Frontal cortex (tissue), 3 donors: ENCODE measurements at regions not wholly inside any gene's neighbourhood (a gene's known extent, or its start where the extent isn't known, plus 50 kb on each side); places are given as distances from the start of the nearest gene placed in this dataset.

Experiments
- DNase-seq, 2 donors: peaks; one replicate each; pipeline ENCODE4 v3.0.0; 2012; ENCODE audit warnings: low spot score in 2 of 2
- FAIRE-seq: peaks from 2 replicates; lab custom pipeline; 2012; peaks lifted over from hg19 to GRCh38; lab: Jason Lieb, UNC
- donor health status: control.
- donor health status: control.
- donor health status: control.

DNA sequence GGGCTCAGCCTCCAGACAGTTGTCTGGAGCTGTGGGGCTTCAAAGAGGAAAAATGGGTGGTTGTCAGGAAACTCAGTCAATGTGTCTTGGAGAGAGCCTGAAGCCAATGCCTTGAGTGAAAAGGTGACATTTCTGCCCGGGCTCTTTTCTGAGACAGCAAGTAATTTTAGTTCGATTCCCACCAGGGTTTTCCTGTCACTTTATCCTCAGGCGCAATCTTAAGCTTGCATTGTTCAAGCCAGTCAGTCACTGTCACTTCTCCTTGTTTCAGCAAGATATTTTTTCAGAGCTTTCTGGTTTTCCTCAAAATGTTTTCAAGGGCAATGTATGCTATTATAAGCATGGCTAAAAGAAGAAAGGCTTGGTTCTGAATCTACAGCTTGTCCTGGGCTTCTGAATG lies 404.7 kb upstream of the SEL1L start:
- no peak for FAIRE-seq
- DNase-seq, result no peak

DNA sequence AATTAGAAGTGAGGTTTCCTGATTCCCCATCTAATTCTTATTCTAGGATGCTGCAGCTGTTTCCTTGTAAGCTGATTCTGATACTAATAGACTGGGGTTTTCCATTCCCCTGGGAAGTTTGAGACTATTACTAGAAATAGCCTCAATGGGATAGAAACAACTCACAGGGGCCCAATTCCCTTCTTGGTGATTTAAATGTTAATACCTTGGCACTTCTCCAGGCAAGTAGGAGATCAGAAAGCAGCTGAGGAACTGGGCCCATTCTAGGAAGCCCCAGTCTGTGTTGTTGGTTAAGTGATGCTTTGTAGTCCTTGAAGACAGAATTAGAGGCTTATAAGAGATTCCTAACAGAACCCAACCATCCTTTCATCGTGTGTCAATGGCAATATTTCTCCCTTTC lies 407.0 kb upstream of the SEL1L start:
- no peak for FAIRE-seq
- no peak for DNase-seq

DNA sequence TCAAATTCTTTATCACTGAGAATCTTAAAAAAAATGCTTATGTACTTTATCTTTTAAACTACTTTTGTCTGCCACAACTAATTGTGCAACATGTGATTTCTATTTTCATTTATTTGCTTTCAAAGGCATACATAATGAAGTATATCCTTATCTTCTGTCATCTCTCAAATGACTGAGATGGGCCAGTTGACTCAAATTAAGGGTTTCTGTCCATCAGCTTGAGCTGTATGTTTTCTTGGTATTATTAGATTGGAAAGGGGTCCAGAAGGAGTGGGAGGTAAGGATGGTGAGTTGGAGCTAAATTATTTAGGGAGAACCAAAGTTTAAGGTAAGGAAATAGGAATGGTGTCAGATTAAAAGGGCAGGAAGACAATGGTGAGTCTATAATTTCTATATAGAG lies 408.4 kb upstream of the SEL1L start:
- FAIRE-seq (no peak), DNase-seq (no peak)

DNA sequence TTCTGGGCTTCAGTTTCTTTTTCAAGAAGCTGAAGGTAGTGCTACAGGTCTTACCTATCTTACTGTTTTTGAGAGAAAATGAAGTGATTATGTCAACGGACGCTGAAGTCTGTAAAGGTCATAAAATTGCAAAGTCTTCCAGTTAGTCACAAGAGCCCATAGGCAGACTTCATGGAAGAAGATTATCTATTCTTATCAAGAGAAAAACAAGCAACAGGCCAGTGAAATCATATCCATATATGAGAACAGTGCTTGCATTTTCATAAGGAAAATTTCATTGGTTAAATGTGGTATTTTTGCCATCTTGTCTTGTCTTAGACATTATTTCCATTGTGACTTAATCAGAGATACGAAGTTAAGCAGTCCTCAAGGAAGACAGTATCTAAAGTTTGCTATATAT lies 412.7 kb upstream of the SEL1L start:
- no peak for FAIRE-seq
- DNase-seq, result no peak

DNA sequence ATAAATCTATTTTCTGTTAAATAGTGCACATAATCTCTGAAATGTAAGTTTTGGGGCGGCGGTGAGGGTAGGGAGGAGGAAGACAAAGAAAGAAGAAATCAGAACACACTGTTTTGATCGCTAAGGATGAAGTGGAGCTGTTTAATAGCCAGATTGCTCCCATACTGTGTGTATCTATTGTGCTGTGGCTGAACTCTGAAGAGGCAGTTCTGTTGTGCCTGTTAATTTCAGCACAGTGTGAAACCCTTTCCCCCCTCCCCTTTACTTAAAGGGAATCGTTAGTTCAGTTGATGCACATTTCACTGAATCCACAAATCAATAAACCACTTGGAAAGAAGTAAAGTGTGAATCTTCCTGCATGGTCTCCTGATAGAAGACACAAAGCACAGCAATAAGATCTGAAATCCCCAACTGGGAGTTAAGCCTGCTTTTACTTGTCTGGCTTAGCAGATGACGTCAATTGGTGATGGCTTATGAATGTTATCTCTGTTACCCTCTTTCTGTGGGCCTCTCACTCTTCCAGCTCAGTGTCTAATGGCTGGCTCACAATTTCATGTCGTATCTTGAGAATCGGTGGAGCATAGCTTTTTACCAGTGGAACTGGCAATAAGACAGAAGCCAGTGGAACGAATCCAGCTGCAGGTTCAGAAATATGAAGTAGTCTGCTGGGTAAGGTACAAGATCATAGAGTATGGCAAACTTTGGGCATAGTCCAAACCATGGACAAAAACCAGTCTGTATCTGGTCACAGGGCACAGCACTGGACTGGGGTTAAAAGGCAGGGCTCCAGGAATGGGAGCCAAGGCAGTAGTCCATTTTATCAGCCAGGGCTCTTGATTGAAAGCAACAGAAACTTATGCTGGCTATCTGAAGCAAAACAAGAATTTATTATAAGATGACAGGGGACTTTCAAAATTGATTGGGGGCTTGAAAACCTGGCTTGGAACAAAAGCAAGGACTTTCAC lies 413.5 kb upstream of the SEL1L start:
- DNase-seq, result no peak
- FAIRE-seq, result no peak

DNA sequence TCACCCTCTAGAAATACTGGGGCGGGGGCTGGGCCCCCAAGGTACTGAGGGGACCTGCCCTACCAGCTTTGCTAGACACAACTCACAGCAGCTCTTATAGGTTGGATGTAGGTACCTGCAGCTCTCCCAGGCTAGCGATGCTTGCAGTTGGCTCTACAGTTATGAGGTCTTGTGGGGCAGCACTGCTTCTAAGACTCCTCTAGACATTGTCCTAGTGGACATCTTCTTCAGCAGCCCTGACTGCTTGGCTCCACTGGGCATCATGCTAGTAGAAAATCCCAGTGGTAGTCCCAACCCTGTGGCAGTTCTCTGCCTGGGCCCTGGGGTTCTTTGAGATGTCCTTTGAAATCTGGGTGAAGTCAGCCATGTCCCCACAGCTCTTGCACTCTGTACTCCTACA lies 419.3 kb upstream of the SEL1L start:
- FAIRE-seq, result no peak
- DNase-seq, result no peak

DNA sequence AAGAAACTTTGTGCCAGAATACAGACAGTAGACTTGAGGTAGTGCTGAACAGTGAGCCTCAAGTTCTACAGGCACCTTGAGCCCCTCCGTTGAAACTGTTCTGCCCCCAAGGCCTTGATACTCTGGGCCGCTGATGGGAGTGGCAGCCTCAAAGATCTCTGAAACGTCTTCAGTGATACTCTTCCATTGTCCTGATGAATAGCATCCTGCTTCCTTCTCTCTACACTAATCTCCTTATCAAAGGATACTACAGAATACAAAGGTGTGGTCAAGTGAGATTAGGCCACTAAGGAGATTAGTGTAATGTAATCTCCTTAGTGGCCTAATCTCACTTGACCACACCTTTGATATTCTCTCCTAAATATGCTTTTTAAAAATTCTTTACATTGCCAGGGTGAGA lies 419.8 kb upstream of the SEL1L start:
- no peak for FAIRE-seq

DNA sequence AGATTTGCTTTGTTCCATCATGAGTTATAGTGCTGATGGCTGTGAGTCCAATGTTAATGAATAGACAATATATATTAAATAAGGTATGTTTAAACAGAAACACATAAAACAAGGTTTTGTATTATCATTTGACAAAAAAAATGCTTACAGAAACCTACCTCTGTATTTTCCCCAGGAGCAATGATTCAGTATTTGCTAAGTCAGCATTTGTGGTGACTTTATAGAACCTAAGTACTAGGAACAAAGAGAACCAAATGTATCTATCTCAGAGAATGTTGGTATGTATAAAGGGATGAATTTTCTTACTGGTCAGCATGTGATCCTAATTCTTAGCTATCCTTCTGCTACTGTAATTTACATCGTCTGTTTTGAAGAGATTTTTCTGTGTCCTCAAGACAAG lies 421.5 kb upstream of the SEL1L start:
- FAIRE-seq, result no peak
- no peak for DNase-seq

More for the DNA sequence above, 419.8 kb upstream of the SEL1L start:
- DNase-seq, result no peak

DNA sequence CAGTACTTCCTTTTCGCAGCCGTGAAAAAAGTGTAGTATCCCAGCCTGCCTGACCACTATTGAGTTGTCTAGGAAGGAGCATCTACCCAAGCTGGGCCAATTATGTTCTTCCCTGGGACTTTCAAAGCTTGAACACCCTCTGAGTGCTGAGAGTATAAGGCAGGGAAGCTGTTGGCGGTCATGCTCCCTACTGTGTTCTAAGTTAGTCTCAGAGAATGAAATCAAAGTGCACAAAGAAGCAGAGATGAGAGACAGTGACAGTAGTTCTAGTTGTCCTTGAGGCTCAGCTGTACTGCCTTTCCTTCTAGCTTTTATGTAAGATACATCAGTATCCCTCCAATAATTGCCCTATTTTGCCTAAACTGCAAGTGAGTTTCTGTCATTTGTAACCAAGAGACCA lies 427.1 kb upstream of the SEL1L start:
- FAIRE-seq (no peak), DNase-seq (no peak)

DNA sequence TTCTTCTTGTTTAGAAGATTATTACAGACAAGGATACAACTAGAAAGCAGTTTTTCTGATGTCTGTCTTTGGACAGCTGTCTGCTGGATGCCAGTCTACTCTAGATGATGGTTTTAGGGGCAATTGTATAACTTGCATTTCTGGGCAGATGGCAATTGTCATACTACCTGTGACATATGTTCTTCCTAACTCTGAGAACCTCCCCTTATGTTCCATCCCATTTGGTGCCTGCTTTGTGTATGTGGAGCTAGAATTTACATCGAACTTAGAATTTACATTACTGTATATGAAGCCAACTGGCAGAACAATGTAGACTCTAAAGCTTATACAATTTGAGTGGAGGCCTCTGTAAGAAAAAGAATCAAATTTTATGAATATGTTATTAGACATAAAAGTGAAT lies 430.2 kb upstream of the SEL1L start:
- no peak for DNase-seq

DNA sequence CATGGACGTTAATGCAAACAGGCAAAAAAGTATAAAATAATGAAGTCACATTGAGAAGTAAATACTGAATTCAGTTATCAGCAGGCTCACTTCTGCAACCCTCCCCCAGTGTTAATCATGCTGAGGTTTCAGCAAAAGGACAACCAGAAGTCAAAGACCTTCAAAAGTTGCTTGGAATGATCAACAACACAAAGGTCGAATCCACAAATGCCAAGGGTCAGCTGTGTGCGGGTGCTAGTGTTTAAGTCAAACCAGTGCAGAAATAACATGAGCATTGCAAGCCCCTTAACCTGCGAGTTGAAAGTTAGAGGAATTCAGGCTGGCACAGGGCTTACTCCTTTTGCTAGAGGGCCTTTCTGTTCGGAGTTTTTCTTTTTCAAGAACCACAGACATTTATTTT lies 436.7 kb upstream of the SEL1L start:
- FAIRE-seq, result no peak
- DNase-seq, result no peak

More for the DNA sequence above, 430.2 kb upstream of the SEL1L start:
- FAIRE-seq, result no peak

DNA sequence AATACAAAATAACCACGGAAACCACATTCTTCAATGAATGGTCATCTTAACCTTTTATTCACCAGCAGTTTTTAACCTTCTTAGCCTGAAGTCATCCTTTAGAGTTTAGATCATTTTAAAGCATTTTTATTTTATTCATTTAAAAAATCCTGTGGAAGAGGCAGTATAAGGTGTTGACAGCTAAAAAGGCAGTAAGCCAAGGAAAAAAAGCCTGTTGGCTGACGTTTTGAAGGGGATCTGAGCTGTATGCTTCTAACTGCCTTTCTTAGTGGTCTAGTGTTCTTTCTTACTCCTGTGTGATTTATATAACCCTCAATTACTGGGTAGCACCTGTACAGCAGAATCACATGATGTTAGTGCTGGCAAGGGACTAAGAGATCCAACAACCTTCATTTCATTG lies 438.3 kb upstream of the SEL1L start:
- no peak for FAIRE-seq
- no peak for DNase-seq

DNA sequence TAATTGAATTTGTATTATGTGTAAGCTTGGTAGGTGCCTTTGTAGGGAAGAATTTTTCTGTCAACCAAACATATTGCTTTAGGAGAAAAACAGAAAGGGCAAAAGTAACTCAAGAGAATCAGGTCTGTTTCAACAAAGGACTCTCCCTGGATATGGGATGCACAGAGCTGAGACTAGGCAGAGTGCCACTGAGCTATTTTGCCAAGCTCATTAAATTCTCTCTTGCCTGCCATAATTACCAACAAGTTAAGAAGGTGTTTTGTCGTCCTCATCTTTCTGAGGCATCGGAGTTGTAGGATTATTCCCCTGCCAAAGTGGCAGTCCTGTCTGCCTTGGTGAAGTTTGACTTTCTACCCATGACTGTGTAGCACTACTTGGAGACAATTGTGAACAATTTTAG lies 438.9 kb upstream of the SEL1L start:
- DNase-seq, result no peak

DNA sequence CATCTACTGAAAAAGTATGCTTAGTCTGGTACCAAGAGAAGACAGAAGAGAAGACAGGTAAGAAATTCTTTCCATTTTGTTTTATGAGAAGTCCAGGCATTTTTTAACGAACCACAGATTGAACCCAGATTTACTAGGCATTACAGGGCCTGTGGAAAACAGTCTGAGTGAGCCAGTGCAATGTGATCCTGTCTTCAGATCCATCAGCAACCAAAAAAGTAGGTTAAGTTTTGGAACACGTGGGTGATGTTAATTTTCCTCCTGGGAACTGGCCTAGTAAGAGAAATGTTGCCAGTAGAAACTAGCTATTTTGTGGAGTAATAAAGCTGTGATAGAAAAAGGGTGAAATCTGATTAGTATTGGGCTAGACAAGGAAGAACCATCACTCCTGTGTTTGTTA lies 440.9 kb upstream of the SEL1L start:
- DNase-seq (no peak), FAIRE-seq (no peak)

More for the DNA sequence above, 438.9 kb upstream of the SEL1L start:
- FAIRE-seq, result no peak

DNA sequence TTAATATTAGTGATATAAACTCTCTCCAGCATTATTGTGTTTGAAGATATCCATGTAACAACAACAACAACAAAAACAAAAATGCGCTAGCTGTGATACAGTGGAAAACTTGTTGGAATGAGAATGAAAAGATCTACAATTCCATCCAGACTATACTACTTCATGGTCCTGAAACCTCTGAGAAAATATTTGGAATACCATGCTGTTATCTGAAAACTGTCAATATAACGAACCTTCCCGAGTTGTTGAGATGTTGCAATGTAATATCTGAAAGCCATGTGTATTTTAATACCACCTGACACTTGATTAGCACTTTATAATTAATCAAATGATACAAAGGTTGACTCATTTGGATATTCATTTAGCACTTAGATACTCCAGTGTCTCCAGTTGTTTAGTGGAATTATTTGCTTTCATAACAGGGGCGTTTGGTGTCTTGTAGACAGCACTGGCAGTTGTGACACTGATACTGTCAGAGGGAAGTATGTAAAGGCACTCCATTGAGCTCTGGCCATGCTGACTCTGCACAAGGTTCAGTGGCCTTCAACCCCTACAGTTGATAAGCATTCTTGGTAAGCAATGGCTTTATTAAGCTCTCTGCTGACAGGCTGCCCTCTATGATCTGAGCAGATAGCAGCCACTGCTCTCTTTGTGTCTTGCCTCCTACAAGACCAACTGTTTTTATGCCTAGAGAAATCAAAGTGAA lies 447.1 kb upstream of the SEL1L start:
- no peak for FAIRE-seq

DNA sequence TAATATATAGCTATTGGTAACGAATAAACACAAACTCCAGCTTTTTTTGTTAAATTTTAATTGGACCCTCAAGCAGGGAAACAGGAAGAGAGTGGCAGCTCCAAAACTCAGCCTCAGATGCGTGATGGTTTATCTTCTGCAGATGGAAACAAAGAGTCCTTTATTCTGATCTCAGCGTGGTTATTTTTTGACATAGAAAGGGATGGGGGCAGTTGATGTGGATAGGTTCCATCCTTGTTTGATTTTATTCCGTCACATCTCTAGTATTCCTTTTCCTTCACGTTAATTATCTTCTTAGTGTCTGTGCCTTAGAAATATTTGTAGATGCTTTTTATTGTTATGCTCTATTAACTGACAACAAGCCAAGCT lies 447.6 kb upstream of the SEL1L start:
- no peak for DNase-seq
- FAIRE-seq, result no peak

More for the DNA sequence above, 447.1 kb upstream of the SEL1L start:
- DNase-seq, result no peak

DNA sequence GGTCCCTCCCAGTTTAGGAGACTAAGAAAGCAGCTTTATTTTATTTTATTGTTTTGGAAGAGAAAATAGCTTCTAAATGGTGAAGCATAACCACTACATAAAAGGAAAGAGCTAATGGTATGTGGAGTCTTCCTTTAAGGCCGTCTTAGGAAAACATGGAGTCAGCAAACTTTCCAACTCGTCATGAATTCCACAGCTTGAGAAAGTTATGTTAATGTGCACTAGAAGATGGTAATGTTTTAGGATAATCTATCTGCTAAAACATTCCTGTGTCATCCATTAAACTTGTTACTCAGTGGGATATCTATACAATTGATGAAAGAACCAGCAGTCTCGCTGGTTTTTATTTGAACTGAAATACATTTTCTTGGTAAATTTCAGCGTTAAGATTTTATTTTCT lies 448.4 kb upstream of the SEL1L start:
- no peak for DNase-seq
- FAIRE-seq, result no peak

DNA sequence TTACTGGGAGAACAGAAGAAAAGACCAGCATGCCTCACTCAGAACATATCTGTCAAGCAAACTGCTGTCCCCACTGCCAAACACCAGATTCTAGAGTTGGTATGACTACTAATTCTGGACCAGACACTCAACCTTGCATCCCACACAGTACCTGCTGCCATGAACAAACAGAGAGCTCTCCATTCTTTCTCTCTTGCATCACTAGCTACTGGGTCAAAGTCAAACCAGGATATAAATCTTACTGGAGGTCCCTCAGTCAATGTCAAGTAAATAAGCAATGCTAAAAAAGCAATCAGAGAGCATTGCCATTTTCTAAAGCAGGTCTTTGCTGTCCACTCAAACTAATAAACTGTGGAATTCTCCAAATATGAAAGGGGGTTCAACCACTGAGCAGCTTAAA lies 452.4 kb upstream of the SEL1L start:
- no peak for DNase-seq
- FAIRE-seq, result no peak

DNA sequence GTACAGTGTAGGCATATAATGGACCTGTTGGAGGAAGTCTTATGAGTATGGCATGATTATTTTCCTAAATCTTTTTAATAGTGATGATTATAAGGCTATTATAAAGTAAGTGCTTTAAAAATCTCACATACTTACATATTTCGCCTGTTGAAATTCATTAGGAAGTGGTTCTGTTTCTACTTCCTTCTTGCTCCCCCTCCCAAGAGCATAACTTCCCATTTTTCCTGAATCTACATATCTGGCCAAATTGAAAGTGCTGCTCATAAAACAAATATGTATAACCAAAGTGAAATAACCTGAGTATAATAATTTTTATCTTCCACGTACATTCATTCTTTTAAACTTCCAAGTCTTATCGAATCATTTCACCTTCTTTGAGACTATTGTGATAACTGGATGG lies 455.6 kb upstream of the SEL1L start:
- DNase-seq, result no peak
- no peak for FAIRE-seq

DNA sequence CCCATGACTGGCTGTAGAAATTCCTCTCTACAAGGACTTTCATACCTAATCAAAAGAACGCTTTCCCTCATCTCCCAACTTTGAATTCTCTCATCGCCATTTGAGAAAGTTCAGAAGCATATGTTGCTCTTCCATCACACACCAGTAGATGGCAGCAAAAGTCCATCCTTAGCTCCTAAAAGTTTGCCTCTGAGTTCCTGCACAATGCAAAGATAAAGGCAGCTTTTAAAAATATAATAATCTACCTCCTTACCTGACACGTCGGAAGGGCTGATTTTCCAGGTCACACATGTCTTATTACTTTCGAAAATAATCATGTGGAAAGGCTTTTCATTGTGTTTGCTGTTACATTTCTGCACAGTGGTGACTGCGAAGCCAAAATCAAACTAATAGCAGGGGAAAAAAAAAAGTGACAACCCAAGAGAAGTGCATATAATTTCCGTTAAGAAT lies 456.7 kb upstream of the SEL1L start:
- peak; percentile 26 for FAIRE-seq
- peak; percentile 4 to 18 for DNase-seq

DNA sequence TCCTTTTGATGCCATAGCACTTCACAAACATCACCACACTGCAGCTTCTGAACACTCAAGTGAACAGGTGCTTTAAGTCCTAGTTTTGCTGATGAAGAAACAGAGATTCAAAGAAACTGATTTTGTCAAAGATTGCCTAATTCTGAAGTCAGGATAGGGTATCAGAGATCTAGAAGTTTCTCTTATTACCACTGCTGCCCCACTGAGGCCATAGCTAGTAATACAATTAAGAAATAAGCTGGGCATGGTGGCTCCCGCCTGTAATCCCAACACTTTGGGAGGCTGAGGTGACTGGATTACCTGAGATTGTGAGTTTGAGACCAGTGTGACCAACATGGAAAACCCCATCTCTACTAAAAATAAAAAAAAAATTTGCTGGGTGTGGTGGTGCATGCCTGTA lies 458.3 kb upstream of the SEL1L start:
- DNase-seq, result no peak
- FAIRE-seq, result no peak
